Transverse colon (tissue), 4 donors: ENCODE measurements at regions not wholly inside any gene's neighbourhood (a gene's known extent, or its start where the extent isn't known, plus 50 kb on each side); places are given as distances from the start of the nearest gene placed in this dataset.
"Not testable (repeated sequence)": the region's sequence is repeated elsewhere in the genome, so short reads cannot be mapped to it uniquely, and the experiment has no call there.

Experiments
- POLR2A ChIP-seq: fragments of 450-650 bp; IDR thresholded peaks from one replicate; pipeline ENCODE4 v1.6.1; 2016; ENCODE audit warnings: antibody characterized with exemption, mild to moderate bottlenecking, moderate library complexity
- POLR2AphosphoS5 ChIP-seq, 3 donors: sonication (generic); formaldehyde crosslinking; IDR thresholded peaks; one replicate each; pipeline ENCODE4 v1.6.1; 2016; ENCODE audit warnings: antibody characterized with exemption in 3 of 3
- TF ChIP-seq, protein P1 (sequence below), 5 experiments: fragments of 200-600 bp in 3 of 5; fragments of 450-650 bp in 2 of 5; sonication (generic) in 3 of 5; IDR thresholded peaks; 1 replicate in 2 of 5; 2 replicates in 3 of 5; pipeline ENCODE4 v1.5.1; 2016 to 2017; ENCODE audit warnings: antibody characterized with exemption in 5 of 5, inconsistent platforms in 3 of 5, mild to moderate bottlenecking in 2 of 5, moderate library complexity in 1 of 5

- TF ChIP-seq, protein P1, sequence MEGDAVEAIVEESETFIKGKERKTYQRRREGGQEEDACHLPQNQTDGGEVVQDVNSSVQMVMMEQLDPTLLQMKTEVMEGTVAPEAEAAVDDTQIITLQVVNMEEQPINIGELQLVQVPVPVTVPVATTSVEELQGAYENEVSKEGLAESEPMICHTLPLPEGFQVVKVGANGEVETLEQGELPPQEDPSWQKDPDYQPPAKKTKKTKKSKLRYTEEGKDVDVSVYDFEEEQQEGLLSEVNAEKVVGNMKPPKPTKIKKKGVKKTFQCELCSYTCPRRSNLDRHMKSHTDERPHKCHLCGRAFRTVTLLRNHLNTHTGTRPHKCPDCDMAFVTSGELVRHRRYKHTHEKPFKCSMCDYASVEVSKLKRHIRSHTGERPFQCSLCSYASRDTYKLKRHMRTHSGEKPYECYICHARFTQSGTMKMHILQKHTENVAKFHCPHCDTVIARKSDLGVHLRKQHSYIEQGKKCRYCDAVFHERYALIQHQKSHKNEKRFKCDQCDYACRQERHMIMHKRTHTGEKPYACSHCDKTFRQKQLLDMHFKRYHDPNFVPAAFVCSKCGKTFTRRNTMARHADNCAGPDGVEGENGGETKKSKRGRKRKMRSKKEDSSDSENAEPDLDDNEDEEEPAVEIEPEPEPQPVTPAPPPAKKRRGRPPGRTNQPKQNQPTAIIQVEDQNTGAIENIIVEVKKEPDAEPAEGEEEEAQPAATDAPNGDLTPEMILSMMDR (IDR thresholded peaks at IDR 0.05) = not testable (repeated sequence)
- not testable (repeated sequence) for TF ChIP-seq POLR2AphosphoS5 (IDR thresholded peaks at IDR 0.05); POLR2A
Measured at GRCh38 chr20:12093797-12094190, 176.1 kb downstream of the BTBD3 start.
